ENCODE measurements at regions not wholly inside any gene's neighbourhood (a gene's known extent, or its start where the extent isn't known, plus 50 kb on each side); places are given as distances from the start of the nearest gene placed in this dataset.

DNA sequence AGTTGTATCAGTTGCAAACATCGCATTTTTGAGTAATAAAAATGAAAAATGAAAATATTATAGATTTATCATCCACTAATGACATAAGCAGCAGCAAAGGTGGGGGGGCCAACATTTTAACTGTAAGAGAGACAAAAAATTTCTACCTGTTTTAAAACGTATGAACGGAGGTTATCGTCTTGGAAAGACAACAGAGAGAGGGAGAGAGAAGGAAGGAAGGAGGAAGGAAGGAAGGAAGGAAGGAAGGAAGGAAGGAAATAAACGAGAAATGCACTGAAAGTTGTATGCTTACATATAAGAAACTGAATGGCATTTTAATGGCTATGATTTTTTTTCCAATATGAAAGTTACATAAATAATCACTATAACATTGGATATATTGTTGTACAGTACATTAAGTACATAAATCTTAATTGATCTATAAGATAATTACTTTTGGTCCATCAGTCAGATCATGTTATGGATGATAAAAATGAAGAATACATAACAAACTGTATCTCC lies 862.8 kb upstream of the SLITRK1 start:
- no peak overlapping the region for H2AFZ ChIP-seq (ENCODE audit: low read length)
- TF ChIP-seq EZH2 (IDR thresholded peaks at IDR 0.05; ENCODE audit: borderline replicate concordance, low read length): no peak
- TF ChIP-seq CTCF (IDR thresholded peaks at IDR 0.05; ENCODE audit: low read length): no peak
- no peaks in the 10 kb centered on the region for H3K4me1 ChIP-seq (ENCODE audit: insufficient read depth, low read length, severe bottlenecking)
- no peak overlapping the region for H3K27ac ChIP-seq (ENCODE audit: low read depth, low read length, poor library complexity, severe bottlenecking)
- no peaks in the 10 kb centered on the region for H3K79me2 ChIP-seq (ENCODE audit: insufficient read depth, low read length)
- H3K4me3 ChIP-seq (ENCODE audit: low read depth, low read length, poor library complexity, severe bottlenecking): no peak overlapping the region
- no peak overlapping the region for H3K4me2 ChIP-seq (ENCODE audit: low read length)
- H3K9ac ChIP-seq (ENCODE audit: low read length): no peak overlapping the region
- H3K27me3 ChIP-seq (ENCODE audit: insufficient read depth, low read length): no peaks in the 10 kb centered on the region
- no peaks in the 10 kb centered on the region for H4K20me1 ChIP-seq (ENCODE audit: insufficient read depth, low read length)
- no peaks in the 10 kb centered on the region for H3K36me3 ChIP-seq (ENCODE audit: insufficient read depth, low read length)
- no peaks in the 10 kb centered on the region for H3K9me3 ChIP-seq (ENCODE audit: low read length)
- H3K9me2 ChIP-seq (ENCODE audit: low read depth, low read length): no peaks in the 10 kb centered on the region
- no peaks in the 10 kb centered on the region for H3F3A ChIP-seq (ENCODE audit: insufficient read depth, low read length)

- Histone ChIP-seq H3K9me2 (ENCODE audit: low read depth, low read length) (no peaks in the 10 kb centered on the region), H3K79me2 (ENCODE audit: insufficient read depth, low read length) (no peaks in the 10 kb centered on the region), H3K27ac (ENCODE audit: low read depth, low read length, poor library complexity, severe bottlenecking) (no peak overlapping the region), H3K4me1 (ENCODE audit: insufficient read depth, low read length, severe bottlenecking) (no peaks in the 10 kb centered on the region), H3K4me2 (ENCODE audit: low read length) (no peak overlapping the region), H3K36me3 (ENCODE audit: insufficient read depth, low read length) (no peaks in the 10 kb centered on the region), H3F3A (ENCODE audit: insufficient read depth, low read length) (no peaks in the 10 kb centered on the region), H3K27me3 (ENCODE audit: insufficient read depth, low read length) (no peaks in the 10 kb centered on the region), H3K9ac (ENCODE audit: low read length) (no peak overlapping the region), H2AFZ (ENCODE audit: low read length) (no peak overlapping the region), H4K20me1 (ENCODE audit: insufficient read depth, low read length) (no peaks in the 10 kb centered on the region), H3K4me3 (ENCODE audit: low read depth, low read length, poor library complexity, severe bottlenecking) (no peak overlapping the region), H3K9me3 (ENCODE audit: low read length) (no peaks in the 10 kb centered on the region)
- no peak for TF ChIP-seq EZH2 (IDR thresholded peaks at IDR 0.05; ENCODE audit: borderline replicate concordance, low read length)
- no peak for TF ChIP-seq CTCF (IDR thresholded peaks at IDR 0.05; ENCODE audit: low read length)
Observed at GRCh38 chr13:84744203-84744602, 861.9 kb upstream of the SLITRK1 start.

DNA sequence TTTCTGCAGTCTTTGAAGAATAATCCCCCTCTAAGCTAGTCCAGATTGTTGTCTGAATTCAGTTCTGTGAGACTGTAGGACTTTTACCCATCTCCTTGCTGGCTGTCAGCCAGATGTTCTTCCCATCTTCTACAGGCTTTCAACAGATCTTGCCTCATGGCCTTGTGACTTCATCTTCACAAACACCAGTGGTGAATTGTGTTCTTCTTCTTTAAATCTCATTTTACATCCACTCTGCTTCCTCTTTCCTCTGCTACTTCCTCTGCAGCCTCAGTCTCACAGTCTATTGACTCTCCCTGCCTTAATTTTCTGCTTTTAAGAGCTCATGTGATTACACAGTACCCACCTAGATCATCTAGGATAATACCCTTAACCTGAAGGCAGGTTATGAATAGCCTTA lies 859.0 kb upstream of the SLITRK1 start:
- no peaks in the 10 kb centered on the region for H3K9me2 ChIP-seq (ENCODE audit: low read depth, low read length)
- H3K9ac ChIP-seq (ENCODE audit: low read length): no peak overlapping the region
- no peak overlapping the region for H3K4me3 ChIP-seq (ENCODE audit: low read depth, low read length, poor library complexity, severe bottlenecking)
- no peaks in the 10 kb centered on the region for H3K27me3 ChIP-seq (ENCODE audit: insufficient read depth, low read length)
- no peak overlapping the region for H3K27ac ChIP-seq (ENCODE audit: low read depth, low read length, poor library complexity, severe bottlenecking)
- H3K9me3 ChIP-seq (ENCODE audit: low read length): no peaks in the 10 kb centered on the region
- no peaks in the 10 kb centered on the region for H4K20me1 ChIP-seq (ENCODE audit: insufficient read depth, low read length)
- no peaks in the 10 kb centered on the region for H3K79me2 ChIP-seq (ENCODE audit: insufficient read depth, low read length)
- TF ChIP-seq EZH2 (IDR thresholded peaks at IDR 0.05; ENCODE audit: borderline replicate concordance, low read length) (no peak), CTCF (IDR thresholded peaks at IDR 0.05; ENCODE audit: low read length) (no peak)
- no peak overlapping the region for H2AFZ ChIP-seq (ENCODE audit: low read length)
- H3K4me1 ChIP-seq (ENCODE audit: insufficient read depth, low read length, severe bottlenecking): no peaks in the 10 kb centered on the region
- H3F3A ChIP-seq (ENCODE audit: insufficient read depth, low read length): no peaks in the 10 kb centered on the region
- H3K36me3 ChIP-seq (ENCODE audit: insufficient read depth, low read length): no peaks in the 10 kb centered on the region
- H3K4me2 ChIP-seq (ENCODE audit: low read length): no peak overlapping the region
